Activated naive CD4-positive, alpha-beta T cell (primary cell): ENCODE measurements at regions not wholly inside any gene's neighbourhood (a gene's known extent, or its start where the extent isn't known, plus 50 kb on each side); places are given as distances from the start of the nearest gene placed in this dataset.

Source experiments
- DNase-seq, 4 experiments: peaks; one replicate each; lab custom pipeline; 2025; lab: John Stamatoyannopoulos, UW

GRCh38 chr2:15084826-15085489 is 452.4 kb downstream of the LRATD1 start:
- no peak for DNase-seq

GRCh38 chr2:15092181-15092580 is 459.7 kb downstream of the LRATD1 start:
- DNase-seq = no peak

DNA sequence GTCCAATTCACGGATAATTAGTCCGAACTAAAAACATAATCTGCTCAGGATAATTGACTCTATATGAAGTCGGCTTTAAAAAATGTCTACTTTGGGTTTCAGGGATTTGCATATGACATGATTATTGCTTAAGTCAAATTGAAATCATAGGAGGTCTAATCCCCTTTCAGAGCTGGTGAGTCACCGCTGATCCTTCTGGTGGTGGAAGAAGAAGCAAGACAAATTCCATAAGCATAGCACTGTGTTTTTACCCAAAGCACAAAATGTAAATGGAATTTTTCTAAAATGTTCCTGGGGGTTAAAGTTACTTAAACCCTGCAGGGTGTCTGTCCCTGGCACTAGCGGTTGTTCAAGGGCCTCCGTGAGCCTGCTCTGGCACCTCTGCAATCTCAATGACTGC is 460.2 kb downstream of the LRATD1 start:
- DNase-seq = no peak

- DNase-seq = no peak
Observed at GRCh38 chr2:15094161-15094560, 461.6 kb downstream of the LRATD1 start.

DNA sequence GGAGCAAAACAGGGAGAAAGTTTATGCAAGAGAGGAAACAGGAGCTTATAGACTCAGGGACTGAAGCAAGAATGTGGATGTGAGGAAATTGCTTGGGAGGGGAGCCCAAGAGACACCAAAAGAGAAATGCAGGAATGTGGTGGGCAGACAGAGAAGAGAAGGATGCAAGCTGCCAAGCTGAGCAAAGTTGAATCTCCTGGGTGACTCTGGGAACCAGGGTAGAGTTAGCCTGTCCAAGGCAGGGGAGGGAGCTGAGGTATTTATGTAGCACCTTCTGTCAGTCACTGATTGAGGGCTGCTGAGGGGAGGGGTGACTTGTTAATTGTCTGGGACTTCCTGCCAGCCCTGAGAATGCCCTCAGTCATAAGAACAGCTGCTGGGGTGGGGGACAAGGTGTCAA is 464.3 kb downstream of the NBAS start:
- no peak for DNase-seq

GRCh38 chr2:15107137-15107536 is 454.0 kb downstream of the NBAS start:
- no peak for DNase-seq

GRCh38 chr2:15111718-15112117 is 449.4 kb downstream of the NBAS start:
- no peak for DNase-seq

GRCh38 chr2:15112216-15112615 is 448.9 kb downstream of the NBAS start:
- no peak for DNase-seq

DNA sequence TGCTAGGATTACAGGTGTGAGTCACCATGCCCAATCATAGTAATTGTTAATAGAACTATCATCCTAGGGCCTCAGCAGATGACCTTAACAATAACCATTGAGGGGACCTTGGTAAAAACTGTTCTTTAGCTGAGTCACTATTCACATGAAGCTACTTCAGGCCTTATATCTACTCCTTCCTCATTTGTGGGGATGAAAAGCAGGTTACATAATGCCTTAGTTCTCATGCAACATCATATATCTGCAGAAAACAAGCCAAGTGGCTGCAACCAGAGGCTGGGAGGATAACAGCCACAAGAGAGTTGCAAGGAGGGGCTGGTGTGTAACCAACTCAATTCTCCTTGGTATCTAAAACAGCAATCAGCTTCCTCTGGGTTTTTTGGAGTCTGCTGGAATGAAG is 445.4 kb downstream of the NBAS start:
- DNase-seq = no peak

- no peak for DNase-seq
Observed at GRCh38 chr2:15116830-15117229, 444.3 kb downstream of the NBAS start.
